Astrocyte (in vitro differentiated cells and primary cell): ENCODE measurements at regions not wholly inside any gene's neighbourhood (a gene's known extent, or its start where the extent isn't known, plus 50 kb on each side); places are given as distances from the start of the nearest gene placed in this dataset.
"Not testable (repeated sequence)": the region's sequence is repeated elsewhere in the genome, so short reads cannot be mapped to it uniquely, and the experiment has no call there.

ENCODE experiments used
- DNase-seq: peaks from one replicate; pipeline ENCODE4 v3.0.0-alpha.2; 2010; ENCODE audit warnings: low read depth
- FAIRE-seq: peaks from 2 replicates; lab custom pipeline; 2011; peaks lifted over from hg19 to GRCh38; lab: Jason Lieb, UNC
- H2AFZ ChIP-seq: 2 replicates; pipeline ENCODE4 v1.6.0; 2012; ENCODE audit warnings: low read depth, low read length, inconsistent platforms
- H3K27ac ChIP-seq: 2 replicates; pipeline ENCODE4 v1.5.1; 2011; ENCODE audit warnings: low read depth, low read length, inconsistent platforms
- H3K27me3 ChIP-seq: 2 replicates; pipeline ENCODE4 v1.6.0; 2011; ENCODE audit warnings: low read length, inconsistent platforms; ENCODE audit not compliant: insufficient read depth
- H3K36me3 ChIP-seq: 2 replicates; pipeline ENCODE4 v1.5.1; 2011; ENCODE audit warnings: low read length, inconsistent platforms; ENCODE audit not compliant: insufficient read depth
- H3K4me1 ChIP-seq: 2 replicates; pipeline ENCODE4 v1.5.1; 2011; ENCODE audit warnings: low read length, inconsistent platforms; ENCODE audit not compliant: insufficient read depth
- H3K4me2 ChIP-seq: 2 replicates; pipeline ENCODE4 v1.6.0; 2012; ENCODE audit warnings: low read length, inconsistent platforms
- H3K4me3 ChIP-seq: 2 replicates; pipeline ENCODE4 v1.5.1; 2011; ENCODE audit warnings: low read depth, mild to moderate bottlenecking, low read length, inconsistent platforms; ENCODE audit not compliant: insufficient read depth
- H3K79me2 ChIP-seq: 2 replicates; pipeline ENCODE4 v1.6.0; 2012; ENCODE audit warnings: mild to moderate bottlenecking, low read length, inconsistent platforms; ENCODE audit not compliant: insufficient read depth
- H3K9ac ChIP-seq: 2 replicates; pipeline ENCODE4 v1.6.0; 2012; ENCODE audit warnings: mild to moderate bottlenecking, low read length, inconsistent platforms
- H3K9me3 ChIP-seq: 2 replicates; pipeline ENCODE4 v1.5.1; 2012; ENCODE audit warnings: low read depth, mild to moderate bottlenecking, low read length, inconsistent platforms; ENCODE audit not compliant: insufficient read depth
- H4K20me1 ChIP-seq: 2 replicates; pipeline ENCODE4 v1.6.0; 2012; ENCODE audit warnings: low read length, inconsistent platforms; ENCODE audit not compliant: insufficient read depth
- H3K27ac Mint-ChIP-seq: one replicate; pipeline ENCODE4 v1.8.0; 2021; ENCODE audit warnings: mild to moderate bottlenecking, mixed read lengths; ENCODE audit not compliant: unreplicated experiment
- H3K27me3 Mint-ChIP-seq: one replicate; pipeline ENCODE4 v1.8.0; 2021; ENCODE audit warnings: low read depth, mixed read lengths; ENCODE audit not compliant: unreplicated experiment
- H3K36me3 Mint-ChIP-seq: one replicate; pipeline ENCODE4 v1.8.0; 2021; ENCODE audit warnings: low read depth, mixed read lengths; ENCODE audit not compliant: unreplicated experiment
- H3K4me1 Mint-ChIP-seq: one replicate; pipeline ENCODE4 v1.8.0; 2021; ENCODE audit warnings: low read depth, mixed read lengths; ENCODE audit not compliant: unreplicated experiment
- H3K4me3 Mint-ChIP-seq: one replicate; pipeline ENCODE4 v1.8.0; 2021; ENCODE audit warnings: mild to moderate bottlenecking, moderate library complexity, mixed read lengths; ENCODE audit not compliant: unreplicated experiment
- H3K9me3 Mint-ChIP-seq: one replicate; pipeline ENCODE4 v1.8.0; 2021; ENCODE audit warnings: mild to moderate bottlenecking, mixed read lengths; ENCODE audit not compliant: unreplicated experiment
- CTCF ChIP-seq: IDR thresholded peaks from 2 replicates; pipeline ENCODE4 v1.5.1; 2011; ENCODE audit warnings: low read depth, mild to moderate bottlenecking, inconsistent platforms, low read length, moderate library complexity; ENCODE audit not compliant: insufficient read depth
- EZH2 ChIP-seq: IDR thresholded peaks from 2 replicates; pipeline ENCODE4 v1.6.1; 2012; ENCODE audit warnings: mild to moderate bottlenecking, low read length, inconsistent platforms; ENCODE audit not compliant: insufficient read depth

DNA sequence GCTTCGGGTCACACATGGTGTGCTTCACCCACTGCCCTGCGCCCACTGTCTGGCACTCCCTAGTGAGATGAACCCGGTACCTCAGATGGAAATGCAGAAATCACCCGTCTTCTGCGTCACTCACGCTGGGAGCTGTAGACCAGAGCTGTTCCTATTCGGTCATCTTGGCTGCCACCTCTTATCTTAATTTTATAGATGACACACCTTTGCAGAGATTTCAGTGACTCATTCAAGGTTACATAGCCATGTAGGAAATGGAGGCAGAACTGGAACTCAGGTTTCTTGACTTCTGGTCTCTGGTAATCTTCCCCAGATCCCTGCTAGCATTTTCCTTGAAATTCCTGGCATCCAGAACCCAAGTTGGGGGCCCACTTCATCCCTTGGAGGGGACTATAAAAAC, 291.9 kb downstream of the PDCD6IP start:
- H3K4me3 Mint-ChIP-seq = not testable (repeated sequence)

GRCh38 chr3:34090876-34091275, 292.4 kb downstream of the PDCD6IP start:
- no peaks in the 10 kb centered on the region for H3K27me3 Mint-ChIP-seq
- Histone ChIP-seq H3K27ac (no peak overlapping the region), H4K20me1 (no peaks in the 10 kb centered on the region), H3K4me1 (no peaks in the 10 kb centered on the region), H3K4me2 (no peak overlapping the region), H3K9ac (no peak overlapping the region), H3K4me3 (no peak overlapping the region), H3K9me3 (no peaks in the 10 kb centered on the region), H3K36me3 (no peaks in the 10 kb centered on the region), H2AFZ (no peak overlapping the region), H3K27me3 (no peaks in the 10 kb centered on the region), H3K79me2 (no peaks in the 10 kb centered on the region)
- DNase-seq (no peak), FAIRE-seq (no peak)
- peaks cover 6% of the 10 kb centered on the region for H3K9me3 Mint-ChIP-seq
- H3K4me3 Mint-ChIP-seq = no peak overlapping the region
- H3K27ac Mint-ChIP-seq = no peak overlapping the region
- no peak for TF ChIP-seq CTCF
- TF ChIP-seq EZH2 = no peak
- H3K4me1 Mint-ChIP-seq = no peaks in the 10 kb centered on the region
- no peaks in the 10 kb centered on the region for H3K36me3 Mint-ChIP-seq

More for the DNA sequence above, 291.9 kb downstream of the PDCD6IP start:
- H3K36me3 ChIP-seq, H3K9me3 ChIP-seq, H3K9ac ChIP-seq, H3K36me3 Mint-ChIP-seq, H3K4me1 Mint-ChIP-seq, H3K4me1 ChIP-seq, H3K4me2 ChIP-seq, H3K27ac ChIP-seq, H3K27ac Mint-ChIP-seq, H3K4me3 ChIP-seq, FAIRE-seq, DNase-seq, H3K27me3 ChIP-seq, H2AFZ ChIP-seq, H4K20me1 ChIP-seq, H3K79me2 ChIP-seq, H3K27me3 Mint-ChIP-seq, H3K9me3 Mint-ChIP-seq: not testable (repeated sequence)

DNA sequence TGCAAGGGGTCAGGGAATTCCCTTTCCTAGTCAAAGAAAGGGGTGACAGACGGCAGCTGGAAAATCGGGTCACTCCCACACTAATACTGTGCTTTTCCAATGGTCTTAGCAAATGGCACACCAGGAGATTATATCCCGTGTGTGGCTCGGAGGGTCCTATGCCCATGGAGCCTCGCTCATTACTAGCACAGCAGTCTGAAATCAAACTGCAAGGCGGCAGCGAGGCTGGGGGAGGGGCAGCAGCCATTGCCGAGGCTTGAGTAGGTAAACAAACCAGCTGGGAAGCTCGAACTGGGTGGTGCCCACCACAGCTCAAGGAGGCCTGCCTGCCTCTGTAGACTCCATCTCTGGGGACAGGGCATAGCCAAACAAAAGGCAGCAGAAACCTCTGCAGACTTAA, 295.9 kb downstream of the PDCD6IP start:
- not testable (repeated sequence) for H3K79me2 ChIP-seq, H3K36me3 ChIP-seq, FAIRE-seq, H3K4me3 Mint-ChIP-seq, H3K27ac ChIP-seq, H3K9me3 Mint-ChIP-seq, H3K4me1 Mint-ChIP-seq, H2AFZ ChIP-seq, H3K4me1 ChIP-seq, H4K20me1 ChIP-seq, H3K36me3 Mint-ChIP-seq, H3K4me2 ChIP-seq, H3K9ac ChIP-seq, H3K27ac Mint-ChIP-seq, H3K27me3 Mint-ChIP-seq, H3K27me3 ChIP-seq, H3K4me3 ChIP-seq, H3K9me3 ChIP-seq, DNase-seq

- peaks cover 2% of the 10 kb centered on the region for H3K9me3 Mint-ChIP-seq
- H3K4me1 Mint-ChIP-seq = no peaks in the 10 kb centered on the region
- Histone ChIP-seq H3K9ac (no peak overlapping the region), H4K20me1 (no peaks in the 10 kb centered on the region), H3K9me3 (no peaks in the 10 kb centered on the region), H3K4me2 (no peak overlapping the region), H3K4me3 (no peak overlapping the region), H3K36me3 (no peaks in the 10 kb centered on the region), H3K79me2 (no peaks in the 10 kb centered on the region), H3K27me3 (no peaks in the 10 kb centered on the region), H2AFZ (no peak overlapping the region), H3K4me1 (no peaks in the 10 kb centered on the region), H3K27ac (no peak overlapping the region)
- peaks cover 8% of the 10 kb centered on the region for H3K27me3 Mint-ChIP-seq
- TF ChIP-seq CTCF = no peak
- TF ChIP-seq EZH2 = no peak
- no peak for FAIRE-seq
- H3K4me3 Mint-ChIP-seq = no peak overlapping the region
- H3K36me3 Mint-ChIP-seq = no peaks in the 10 kb centered on the region
- no peak for DNase-seq
- H3K27ac Mint-ChIP-seq = no peak overlapping the region
Observed at GRCh38 chr3:34102288-34102687, 303.9 kb downstream of the PDCD6IP start.
